ENCODE measurements at regions not wholly inside any gene's neighbourhood (a gene's known extent, or its start where the extent isn't known, plus 50 kb on each side); places are given as distances from the start of the nearest gene placed in this dataset.
"Not testable (repeated sequence)": the region's sequence is repeated elsewhere in the genome, so short reads cannot be mapped to it uniquely, and the experiment has no call there.

- peak; percentile 10 for DNase-seq
Observed at GRCh38 chrX:83077606-83078005, 430.5 kb upstream of the POU3F4 start.

GRCh38 chrX:83101961-83102360 lies 406.1 kb upstream of the POU3F4 start:
- no peak for DNase-seq

- no peak for DNase-seq
Observed at GRCh38 chrX:83108278-83108677, 399.8 kb upstream of the POU3F4 start.

GRCh38 chrX:83145876-83146275 lies 362.2 kb upstream of the POU3F4 start:
- no peak for DNase-seq

GRCh38 chrX:83160096-83160495 lies 348.0 kb upstream of the POU3F4 start:
- no peak for DNase-seq

- DNase-seq, result not testable (repeated sequence)
Observed at GRCh38 chrX:83164063-83164462, 344.0 kb upstream of the POU3F4 start.

GRCh38 chrX:83169683-83170082 lies 338.4 kb upstream of the POU3F4 start:
- DNase-seq, result no peak

GRCh38 chrX:83185010-83185409 lies 323.1 kb upstream of the POU3F4 start:
- no peak for DNase-seq

GRCh38 chrX:83185887-83186286 lies 322.2 kb upstream of the POU3F4 start:
- DNase-seq, result no peak

GRCh38 chrX:83186632-83187031 lies 321.5 kb upstream of the POU3F4 start:
- no peak for DNase-seq
